HepG2 (cell line): ENCODE measurements at regions not wholly inside any gene's neighbourhood (a gene's known extent, or its start where the extent isn't known, plus 50 kb on each side); places are given as distances from the start of the nearest gene placed in this dataset.

Experiments
- ARID5B ChIP-seq: IDR thresholded peaks from 2 replicates; pipeline ENCODE4 v1.4.0; 2020; ENCODE audit warnings: mild to moderate bottlenecking, missing genetic modification reagents
- ATF3 ChIP-seq: sonication (generic); formaldehyde crosslinking; IDR thresholded peaks from 2 replicates; pipeline ENCODE4 v1.4.0; 2020; ENCODE audit warnings: missing genetic modification reagents
- CTCF ChIP-seq: sonication (generic); formaldehyde crosslinking; IDR thresholded peaks from 2 replicates; pipeline ENCODE4 v1.5.0; 2020; ENCODE audit warnings: mild to moderate bottlenecking, missing genetic modification reagents, moderate library complexity
- DDIT3 ChIP-seq: sonication (generic); formaldehyde crosslinking; IDR thresholded peaks from 2 replicates; pipeline ENCODE4 v1.4.0; 2020; ENCODE audit warnings: mild to moderate bottlenecking, missing genetic modification reagents
- HNRNPH1 ChIP-seq: fragments of 200-400 bp; formaldehyde crosslinking; optimal IDR thresholded peaks from 2 replicates; pipeline ENCODE3; 2017; ENCODE audit warnings: mild to moderate bottlenecking, low read depth, low read length
- JUNB ChIP-seq: sonication (generic); formaldehyde crosslinking; IDR thresholded peaks from 2 replicates; pipeline ENCODE4 v1.8.0; 2022; ENCODE audit warnings: missing genetic modification reagents, mild to moderate bottlenecking, borderline replicate concordance
- MAZ ChIP-seq, 2 experiments: sonication (generic) in 1 of 2; formaldehyde crosslinking in 1 of 2; IDR thresholded peaks; 2 replicates each; pipeline versions ENCODE4 v1.5.0 to v1.6.1; 2012 to 2020; ENCODE audit warnings: low read depth in 2 of 2, mild to moderate bottlenecking in 2 of 2, borderline replicate concordance in 1 of 2, improper control_type of control experiment in 1 of 2, low read length in 1 of 2, missing genetic modification reagents in 1 of 2, moderate library complexity in 1 of 2
- RARG ChIP-seq: sonication (generic); formaldehyde crosslinking; IDR thresholded peaks from 2 replicates; pipeline ENCODE4 v1.4.0; 2020; ENCODE audit warnings: low read depth, mild to moderate bottlenecking, missing genetic modification reagents
- RORA ChIP-seq: sonication (generic); formaldehyde crosslinking; IDR thresholded peaks from 2 replicates; pipeline ENCODE4 v1.5.0; 2020; ENCODE audit warnings: mild to moderate bottlenecking, missing genetic modification reagents, moderate library complexity
- SOX13 ChIP-seq, 3 experiments: fragments of 450-650 bp in 1 of 3; sonication (generic) in 1 of 3; formaldehyde crosslinking in 1 of 3; IDR thresholded peaks in 2 of 3; conservative IDR thresholded peaks in 1 of 3; 2 replicates each; pipeline versions ENCODE4 v1.5.0 to v1.6.1; 2016 to 2020; ENCODE audit warnings: antibody characterized with exemption in 1 of 3, mild to moderate bottlenecking in 1 of 3, missing compliant biosample characterization in 1 of 3, missing genetic modification reagents in 1 of 3, moderate library complexity in 1 of 3
- YY1 ChIP-seq: IDR thresholded peaks from 2 replicates; pipeline ENCODE4 v1.6.1; 2011; ENCODE audit warnings: low read length, low read depth, moderate library complexity, mild to moderate bottlenecking; ENCODE audit not compliant: insufficient read depth, insufficient replicate concordance
- ZFP36L2 ChIP-seq: sonication (generic); formaldehyde crosslinking; IDR thresholded peaks from 2 replicates; pipeline ENCODE4 v1.4.0; 2020; ENCODE audit warnings: missing genetic modification reagents
- ZNF24 ChIP-seq: fragments of 450-650 bp; IDR thresholded peaks from 2 replicates; pipeline ENCODE4 v1.6.1; 2017; ENCODE audit warnings: antibody characterized with exemption, mild to moderate bottlenecking

- TF ChIP-seq ATF3 (CRISPR knock-in tag) (no peak), JUNB (CRISPR knock-in tag) (no peak), CTCF (CRISPR knock-in tag) (no peak), ARID5B (CRISPR knock-in tag) (no peak), HNRNPH1 (no peak), SOX13 (IDR thresholded peaks at IDR 0.05) (no peak), SOX13 (CRISPR knock-in tag; conservative IDR thresholded peaks at IDR 0.05 in 1 of 2, IDR thresholded peaks at IDR 0.05 in 1 of 2) (no peak), DDIT3 (CRISPR knock-in tag) (no peak), RARG (CRISPR knock-in tag) (no peak), ZFP36L2 (CRISPR knock-in tag) (no peak), YY1 (no peak), MAZ (IDR thresholded peaks at IDR 0.05; ENCODE audit: borderline replicate concordance, low read depth, low read length) (no peak), MAZ (CRISPR knock-in tag; IDR thresholded peaks at IDR 0.05; ENCODE audit: low read depth) (no peak), RORA (no peak), ZNF24 (no peak)
Measured at GRCh38 chr12:31837913-31838312, 109.1 kb upstream of the AMN1 start.
